Right renal cortex interstitium (tissue), 3 donors: ENCODE measurements at regions not wholly inside any gene's neighbourhood (a gene's known extent, or its start where the extent isn't known, plus 50 kb on each side); places are given as distances from the start of the nearest gene placed in this dataset.

Experiments
- DNase-seq, 3 donors: peaks; one replicate each; pipeline ENCODE4 v3.0.0-alpha.2; 2013; ENCODE audit warnings: low read depth in 3 of 3, low spot score in 2 of 3

- no peak for DNase-seq
Observed at GRCh38 chr4:137212601-137213000, 319.7 kb downstream of the PCDH18 start.

- no peak for DNase-seq
Observed at GRCh38 chr4:137209240-137209639, 323.1 kb downstream of the PCDH18 start.

DNA sequence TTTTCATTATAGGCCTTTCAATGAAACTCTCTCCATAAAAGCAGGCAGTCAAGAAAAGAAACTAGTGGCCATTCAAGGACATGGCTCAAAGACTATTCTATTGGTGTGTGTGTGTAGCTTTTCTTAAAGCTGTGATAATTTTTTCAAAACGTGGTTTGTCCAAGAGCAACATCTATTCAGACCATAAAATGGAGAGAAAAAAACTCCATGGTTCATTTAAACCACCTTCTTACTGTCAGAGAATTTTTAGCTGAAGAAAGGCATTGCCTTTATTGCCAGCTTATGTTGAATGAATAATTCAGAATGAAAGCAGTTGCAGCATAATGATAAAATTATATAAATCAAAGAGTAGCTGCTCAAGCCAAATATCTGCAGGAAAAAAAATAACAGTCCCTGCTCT, 325.5 kb downstream of the PCDH18 start:
- no peak for DNase-seq

DNA sequence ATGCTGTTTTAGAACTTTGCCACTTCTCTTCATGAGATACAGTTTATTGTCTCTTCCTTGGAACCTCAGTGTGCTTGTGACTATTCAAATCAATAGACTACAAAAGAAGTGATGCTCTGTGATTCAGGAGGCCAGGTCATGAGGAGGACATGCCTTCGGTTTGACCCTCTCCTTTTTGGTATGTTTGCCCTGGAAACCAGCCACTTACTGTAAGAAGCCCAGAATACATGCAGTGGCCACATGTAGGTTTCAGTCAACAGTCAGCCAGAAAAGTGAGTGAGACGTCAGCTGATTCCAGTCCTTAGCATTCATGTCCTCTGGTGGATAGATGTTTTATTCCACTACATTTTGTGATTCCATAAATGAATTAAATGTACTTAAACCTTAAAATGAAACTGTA, 328.7 kb downstream of the PCDH18 start:
- DNase-seq: no peak

DNA sequence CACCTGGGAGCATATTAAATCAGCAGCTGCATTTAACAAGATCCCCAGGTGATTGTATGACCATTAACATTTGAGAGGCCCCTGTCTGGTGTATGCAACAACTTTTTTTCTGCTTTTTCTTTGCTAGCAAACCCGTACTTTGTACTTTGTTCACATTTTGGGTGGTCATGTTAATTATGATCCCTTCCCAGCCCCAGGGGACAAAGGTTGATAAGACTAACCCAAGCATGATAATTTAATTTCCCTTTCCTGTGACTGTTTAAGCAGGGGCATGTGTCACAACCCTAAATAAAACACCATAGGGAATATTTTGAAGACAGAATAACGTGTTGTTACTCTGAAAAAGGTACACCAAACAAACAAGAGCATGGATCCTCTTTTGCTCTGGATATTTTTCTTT, 332.0 kb downstream of the PCDH18 start:
- DNase-seq: no peak

DNA sequence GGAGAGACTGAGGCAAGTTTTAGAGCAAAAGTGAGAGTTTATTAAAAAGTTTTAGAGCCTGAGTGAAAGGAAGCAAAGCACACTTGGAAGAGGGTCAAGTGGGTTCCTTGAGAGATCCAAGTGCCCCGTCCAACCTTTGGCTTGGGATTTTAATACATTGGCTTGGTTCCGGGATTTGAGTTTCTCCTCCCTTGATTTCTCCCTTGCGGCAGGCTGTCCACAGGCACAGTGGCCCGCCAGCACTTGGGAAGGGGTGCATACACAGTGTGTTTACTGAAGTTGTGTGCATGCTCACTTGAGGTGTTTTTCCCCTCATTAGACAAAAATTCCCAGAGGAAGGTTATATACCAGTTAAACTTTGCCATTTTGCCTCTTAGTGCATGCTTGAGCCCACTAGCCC, 333.5 kb downstream of the PCDH18 start:
- DNase-seq: no peak

- DNase-seq: no peak
Observed at GRCh38 chr4:137194670-137195069, 337.6 kb downstream of the PCDH18 start.

DNA sequence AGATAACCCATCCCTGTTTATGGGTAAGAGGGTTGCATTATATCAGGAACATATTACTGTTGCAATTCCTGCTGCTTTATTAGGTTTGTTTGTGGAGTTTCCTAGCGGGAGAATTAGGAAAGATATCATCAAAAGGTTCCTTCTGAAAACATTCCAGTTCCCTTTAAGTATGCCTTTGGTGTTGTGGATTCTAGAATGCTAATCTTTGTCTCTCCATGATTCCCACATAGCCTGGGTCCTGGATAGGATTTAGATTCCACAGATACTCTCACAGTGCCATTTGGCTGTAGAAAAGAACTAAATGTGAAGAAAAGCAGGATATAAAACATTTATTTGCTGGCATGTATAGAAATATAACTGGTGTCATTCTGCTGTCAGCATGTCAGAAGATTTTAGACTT, 338.7 kb downstream of the PCDH18 start:
- DNase-seq: no peak

- no peak for DNase-seq
Observed at GRCh38 chr4:137181293-137181899, 350.9 kb downstream of the PCDH18 start.

GRCh38 chr4:137180349-137180748, 351.9 kb downstream of the PCDH18 start:
- DNase-seq: no peak

DNA sequence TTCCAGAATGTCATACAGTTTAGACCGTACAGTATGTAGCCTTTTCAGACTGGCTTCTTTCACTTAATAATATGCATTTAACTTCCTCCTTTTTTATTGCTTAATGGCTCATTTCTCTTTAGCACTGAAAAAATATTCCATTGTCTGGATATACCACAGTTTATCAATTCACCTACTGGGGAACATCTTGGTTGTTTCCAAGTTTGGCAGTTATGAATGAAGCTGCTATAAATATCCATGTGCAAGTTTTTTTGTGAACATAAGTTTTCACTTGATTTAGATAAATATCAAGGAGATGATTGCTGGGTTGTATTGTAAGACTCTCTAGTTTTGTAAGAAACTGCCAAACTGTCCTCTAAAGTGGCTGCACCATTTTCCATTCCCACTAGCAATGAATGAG, 375.5 kb downstream of the PCDH18 start:
- no peak for DNase-seq

- DNase-seq: no peak
Observed at GRCh38 chr4:137156054-137156453, 376.2 kb downstream of the PCDH18 start.

DNA sequence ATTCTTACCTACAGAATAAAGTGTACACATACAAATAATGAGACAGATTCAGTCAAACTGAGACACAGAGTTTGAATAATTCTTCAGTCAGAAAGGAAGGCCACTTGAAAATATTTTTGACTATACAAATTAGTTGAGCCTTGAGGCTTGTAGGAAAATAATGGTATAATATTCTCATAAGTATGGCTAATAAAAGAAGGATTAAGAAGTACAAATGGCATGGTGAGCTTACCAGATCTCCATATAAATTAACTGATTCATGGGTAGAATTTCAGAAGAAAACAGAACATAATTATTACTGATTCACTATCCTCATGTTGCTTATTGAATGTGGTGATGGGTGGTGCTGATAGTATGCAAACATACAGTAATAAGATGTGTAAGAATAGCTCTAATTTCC, 401.1 kb downstream of the PCDH18 start:
- DNase-seq: no peak

DNA sequence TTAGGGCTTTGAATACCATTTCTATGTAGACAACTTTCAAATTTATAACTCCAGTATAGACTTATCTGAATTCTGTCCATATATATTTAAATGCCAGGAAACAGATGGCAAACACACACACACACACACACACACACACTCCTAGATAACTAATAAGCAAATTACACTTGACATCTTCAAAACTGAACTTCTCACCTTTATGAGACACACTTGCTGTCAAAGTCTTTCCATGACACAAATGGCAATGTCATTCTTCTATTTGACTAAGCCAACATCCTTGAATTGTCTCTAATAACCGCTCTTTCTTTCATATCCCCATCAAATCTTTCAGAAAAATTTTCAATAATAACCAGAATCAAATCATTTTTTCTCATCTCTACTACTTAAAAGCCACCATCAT, 402.4 kb downstream of the PCDH18 start:
- no peak for DNase-seq

DNA sequence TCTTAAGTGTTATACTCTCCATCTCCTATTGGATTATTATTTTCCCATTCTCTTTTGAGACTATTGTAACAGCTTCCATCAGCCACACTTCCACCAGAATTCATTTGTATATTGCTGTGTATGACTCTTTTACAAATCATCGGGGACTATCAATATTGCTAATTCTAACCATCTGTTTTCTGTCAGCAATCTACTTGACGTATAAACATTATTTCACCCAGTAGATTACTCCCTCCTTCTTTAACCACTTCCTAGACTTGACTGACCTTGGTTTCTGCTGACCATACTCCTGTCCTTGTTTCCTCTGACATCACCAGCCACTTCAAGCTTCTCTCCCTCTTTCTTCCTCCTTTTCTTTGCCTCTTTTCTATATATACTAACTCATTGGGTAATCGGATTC, 402.9 kb downstream of the PCDH18 start:
- no peak for DNase-seq

GRCh38 chr4:137125011-137125410, 407.3 kb downstream of the PCDH18 start:
- no peak for DNase-seq

- DNase-seq: peak; percentile 33 to 44 (median 40)
Observed at GRCh38 chr4:137124278-137124932, 407.9 kb downstream of the PCDH18 start.

GRCh38 chr4:137122876-137123275, 409.4 kb downstream of the PCDH18 start:
- no peak for DNase-seq

- no peak for DNase-seq
Observed at GRCh38 chr4:137116144-137116543, 416.1 kb downstream of the PCDH18 start.

GRCh38 chr4:137106733-137107132, 425.6 kb downstream of the PCDH18 start:
- no peak for DNase-seq

DNA sequence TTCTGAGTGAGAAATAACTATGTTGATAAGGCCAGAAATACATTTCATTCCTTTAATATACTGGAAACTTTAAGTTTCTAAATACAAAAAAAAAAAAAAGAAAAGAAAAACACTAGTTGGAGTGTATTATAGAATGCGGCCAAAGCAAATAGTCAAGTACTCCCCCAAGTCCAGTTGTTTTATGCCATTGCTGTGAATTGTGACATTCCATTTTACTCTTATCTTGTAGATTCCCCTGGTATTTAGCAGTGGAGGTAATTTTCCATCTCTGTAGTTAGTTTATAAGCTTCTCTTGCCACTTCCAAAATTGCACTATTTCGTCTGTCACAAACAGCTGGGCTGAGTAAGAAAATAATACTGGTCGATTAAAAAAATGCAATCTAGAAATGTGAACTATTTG, 426.0 kb downstream of the PCDH18 start:
- no peak for DNase-seq

DNA sequence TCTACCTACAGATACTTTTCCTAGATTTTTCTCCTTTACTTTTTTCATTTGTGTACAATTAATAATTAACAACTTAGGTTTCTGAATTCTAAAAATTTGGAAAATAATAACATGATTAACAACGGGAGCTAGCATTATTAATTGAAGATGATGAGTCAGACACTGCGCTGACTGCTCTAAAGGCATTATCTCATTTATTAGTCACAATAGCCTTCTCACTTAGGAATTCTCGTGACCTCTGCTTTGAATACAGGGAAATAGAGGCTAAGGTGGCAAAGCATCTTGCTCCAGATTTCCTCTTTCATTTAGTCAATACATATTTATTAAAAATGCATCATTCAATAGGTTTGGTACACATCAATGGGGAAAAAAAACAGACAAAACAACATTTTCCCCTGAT, 441.3 kb downstream of the PCDH18 start:
- no peak for DNase-seq
